H1 (cell line): ENCODE measurements at regions not wholly inside any gene's neighbourhood (a gene's known extent, or its start where the extent isn't known, plus 50 kb on each side); places are given as distances from the start of the nearest gene placed in this dataset.

Experiments used
- CTCF ChIA-PET: fragments of 300-600 bp; sonication (Branson Sonifier 250); formaldehyde crosslinking; loops from one replicate; lab custom pipeline; 2021; ENCODE audit not compliant: partially characterized antibody; lab: Charles Lee
- POLR2A ChIA-PET: fragments of 300-600 bp; sonication (Branson Sonifier 250); formaldehyde crosslinking; loops from one replicate; lab custom pipeline; 2021; ENCODE audit warnings: inconsistent platforms; ENCODE audit not compliant: partially characterized antibody; lab: Charles Lee
- DNase-seq, 2 experiments: peaks; one replicate each; pipeline versions ENCODE4 v3.0.0 to v3.0.0-alpha.2; 2010 to 2022; ENCODE audit warnings: low spot score in 2 of 2, low read depth in 1 of 2, mixed read lengths in 1 of 2
- FAIRE-seq: peaks from 2 replicates; lab custom pipeline; 2011; peaks lifted over from hg19 to GRCh38; lab: Jason Lieb, UNC
- H2AFZ ChIP-seq: 2 replicates; pipeline ENCODE4 v1.8.1; 2012; ENCODE audit warnings: low read length, inconsistent platforms
- H2AK5ac ChIP-seq: 2 replicates; pipeline ENCODE4 v1.6.1; 2013; ENCODE audit warnings: low read depth, low read length
- H2BK120ac ChIP-seq: replicated peaks from 2 replicates; pipeline ENCODE3; 2013; ENCODE audit warnings: low read depth, low read length, inconsistent platforms
- H2BK12ac ChIP-seq: 2 replicates; pipeline ENCODE4 v1.6.1; 2013; ENCODE audit warnings: low read depth, low read length
- H2BK15ac ChIP-seq: 2 replicates; pipeline ENCODE4 v1.6.1; 2013; ENCODE audit warnings: low read length
- H2BK20ac ChIP-seq: 2 replicates; pipeline ENCODE4 v1.6.1; 2013; ENCODE audit warnings: low read length
- H2BK5ac ChIP-seq: 2 replicates; pipeline ENCODE4 v1.6.1; 2013; ENCODE audit warnings: low read depth, low read length
- H3K14ac ChIP-seq: 2 replicates; pipeline ENCODE4 v1.6.1; 2013; ENCODE audit warnings: inconsistent platforms; ENCODE audit not compliant: insufficient read length
- H3K18ac ChIP-seq: 2 replicates; pipeline ENCODE4 v1.6.1; 2013; ENCODE audit warnings: low read length; ENCODE audit errors: extremely low read depth
- H3K23ac ChIP-seq: 2 replicates; pipeline ENCODE4 v1.6.1; 2013; ENCODE audit warnings: inconsistent platforms; ENCODE audit not compliant: insufficient read length
- H3K23me2 ChIP-seq: 2 replicates; pipeline ENCODE4 v1.6.1; 2013; ENCODE audit warnings: low read depth, low read length
- H3K27ac ChIP-seq: 2 replicates; pipeline ENCODE4 v1.6.1; 2011; ENCODE audit warnings: low read depth, low read length, inconsistent platforms
- H3K27me3 ChIP-seq, 4 experiments: replicated peaks in 1 of 4; 1 replicate in 1 of 4; 2 replicates in 3 of 4; pipeline versions ENCODE4 v1.6.1 to v1.8.1; 2011 to 2013; ENCODE audit warnings: low read length in 3 of 4, mild to moderate bottlenecking in 3 of 4, inconsistent platforms in 2 of 4, mixed read lengths in 2 of 4, moderate library complexity in 1 of 4; ENCODE audit not compliant: control insufficient read depth in 3 of 4, insufficient read depth in 3 of 4; ENCODE audit errors: extremely low read depth in 1 of 4
- H3K36me3 ChIP-seq, 4 experiments: 2 replicates each; pipeline versions ENCODE4 v1.6.1 to v1.8.1; 2011 to 2013; ENCODE audit warnings: mild to moderate bottlenecking in 4 of 4, low read length in 3 of 4, moderate library complexity in 2 of 4, control low read depth in 1 of 4, inconsistent platforms in 1 of 4; ENCODE audit not compliant: insufficient read depth in 4 of 4, control insufficient read depth in 2 of 4
- H3K4ac ChIP-seq: replicated peaks from 2 replicates; pipeline ENCODE3; 2013; ENCODE audit warnings: low read length, low read depth, mixed read lengths, inconsistent platforms; ENCODE audit not compliant: insufficient read length
- H3K4me1 ChIP-seq, 4 experiments: replicated peaks in 1 of 4; 1 replicate in 1 of 4; 2 replicates in 3 of 4; pipeline versions ENCODE4 v1.6.1 to v1.8.1; 2011 to 2013; ENCODE audit warnings: low read length in 3 of 4, inconsistent platforms in 2 of 4, mixed read lengths in 1 of 4; ENCODE audit not compliant: insufficient read depth in 4 of 4, control insufficient read depth in 3 of 4
- H3K4me2 ChIP-seq, 2 experiments: 2 replicates each; pipeline versions ENCODE4 v1.6.1 to v1.8.1; 2011 to 2013; ENCODE audit warnings: low read depth in 2 of 2, low read length in 2 of 2, control low read depth in 1 of 2, inconsistent platforms in 1 of 2, mild to moderate bottlenecking in 1 of 2; ENCODE audit not compliant: insufficient read depth in 1 of 2
- H3K4me3 ChIP-seq, 4 experiments: fragments of 200-600, 300-600 bp in 1 of 4; sonication (generic), shearing (Covaris generic), sonication (Bioruptor Twin) in 1 of 4; 2 replicates each; pipeline versions ENCODE4 v1.5.1 to v1.8.1; 2011 to 2016; ENCODE audit warnings: low read length in 4 of 4, low read depth in 3 of 4, control low read depth in 2 of 4, inconsistent platforms in 2 of 4, mild to moderate bottlenecking in 2 of 4, mixed read lengths in 1 of 4, moderate library complexity in 1 of 4; ENCODE audit not compliant: insufficient read depth in 2 of 4; ENCODE audit errors: extremely low read depth in 1 of 4
- H3K56ac ChIP-seq: replicated peaks from 2 replicates; pipeline ENCODE3; 2013; ENCODE audit warnings: low read depth, mild to moderate bottlenecking, mixed read lengths, low read length, inconsistent platforms; ENCODE audit not compliant: insufficient read length
- H3K79me1 ChIP-seq: 2 replicates; pipeline ENCODE4 v1.6.1; 2013; ENCODE audit warnings: low read depth, low read length, control low read depth
- H3K79me2 ChIP-seq, 2 experiments: 2 replicates each; pipeline versions ENCODE4 v1.6.1 to v1.8.1; 2012 to 2013; ENCODE audit warnings: low read length in 2 of 2, mild to moderate bottlenecking in 2 of 2, inconsistent platforms in 1 of 2; ENCODE audit not compliant: insufficient read depth in 2 of 2, control insufficient read depth in 1 of 2
- H3K9ac ChIP-seq, 4 experiments: replicated peaks in 1 of 4; 1 replicate in 1 of 4; 2 replicates in 3 of 4; pipeline versions ENCODE4 v1.6.1 to v1.8.1; 2011 to 2013; ENCODE audit warnings: low read depth in 3 of 4, low read length in 3 of 4, control low read depth in 2 of 4, mild to moderate bottlenecking in 2 of 4, moderate library complexity in 2 of 4, inconsistent platforms in 1 of 4; ENCODE audit errors: extremely low read depth in 1 of 4
- H3K9me3 ChIP-seq, 2 experiments: 2 replicates each; pipeline versions ENCODE4 v1.6.1 to v1.8.1; 2012 to 2013; ENCODE audit warnings: mild to moderate bottlenecking in 2 of 2, moderate library complexity in 2 of 2, control low read depth in 1 of 2, inconsistent platforms in 1 of 2, low read depth in 1 of 2, low read length in 1 of 2, mixed read lengths in 1 of 2; ENCODE audit not compliant: insufficient read depth in 2 of 2
- H4K20me1 ChIP-seq, 2 experiments: replicated peaks in 1 of 2; 2 replicates each; pipeline versions ENCODE3 to v1.8.1; 2011 to 2013; ENCODE audit warnings: inconsistent platforms in 2 of 2, low read length in 2 of 2, mild to moderate bottlenecking in 1 of 2; ENCODE audit not compliant: insufficient read depth in 2 of 2, control insufficient read depth in 1 of 2
- H4K5ac ChIP-seq: 2 replicates; pipeline ENCODE4 v1.6.1; 2013; ENCODE audit warnings: low read length, low read depth, mixed read lengths, inconsistent platforms; ENCODE audit not compliant: insufficient read length
- H4K8ac ChIP-seq: 2 replicates; pipeline ENCODE4 v1.8.0; 2013; ENCODE audit warnings: mild to moderate bottlenecking, moderate library complexity, low read length, inconsistent platforms; ENCODE audit not compliant: insufficient read depth; ENCODE audit errors: extremely low read depth
- H4K91ac ChIP-seq: replicated peaks from 2 replicates; pipeline ENCODE3; 2013; ENCODE audit warnings: low read length, mixed read lengths, inconsistent platforms; ENCODE audit not compliant: insufficient read length
- CHD2 ChIP-seq: IDR thresholded peaks from 2 replicates; pipeline ENCODE4 v1.6.1; 2012; ENCODE audit warnings: low read length, improper control_type of control experiment
- EZH2 ChIP-seq: fragments of 200-600 bp; sonication (generic); IDR thresholded peaks from 2 replicates; pipeline ENCODE4 v1.7.1; 2012; ENCODE audit warnings: low read depth, mild to moderate bottlenecking, moderate library complexity, low read length, inconsistent platforms; ENCODE audit not compliant: severe bottlenecking
- RAD21 ChIP-seq, 2 experiments: IDR thresholded peaks in 1 of 2; conservative IDR thresholded peaks in 1 of 2; 2 replicates each; pipeline ENCODE4 v1.6.1; 2011; ENCODE audit warnings: low read depth in 2 of 2, low read length in 2 of 2, improper control_type of control experiment in 1 of 2, inconsistent platforms in 1 of 2, mild to moderate bottlenecking in 1 of 2, moderate library complexity in 1 of 2
- whole genome bisulfite sequencing, 2 experiments: shearing (Covaris generic) in 1 of 2; methylation state at CpG; one replicate each; pipeline versions ENCODE4 v1.1.6 to v1.1.7; 2013 to 2015; ENCODE audit warnings: low lambda C conversion rate in 2 of 2, mixed read lengths in 2 of 2, inconsistent platforms in 1 of 2, low coverage in 1 of 2, missing lambda C conversion rate in 1 of 2; ENCODE audit not compliant: insufficient replicate concordance in 2 of 2, insufficient coverage in 1 of 2, insufficient read length in 1 of 2; ENCODE audit errors: extremely low coverage in 1 of 2, missing lambda C conversion rate in 1 of 2; 5-methylcytosine and 5-hydroxymethylcytosine counted together

GRCh38 chr7:18257711-18258110 lies 230.1 kb upstream of the PRPS1L1 start:
- H3K79me2 ChIP-seq: no peaks in the 10 kb centered on the region
- ChIA-PET CTCF (interaction anchor here (0.7 to 6.6 kb wide), 3 partner anchors 11 to 977 kb away, joined by 3 to 43 read pairs (median 3); no protein-coding TSS in a partner anchor), POLR2A (no interaction called here)
- no peak overlapping the region for H2AK5ac ChIP-seq
- H3K56ac ChIP-seq: no peak overlapping the region
- H4K91ac ChIP-seq: no peak overlapping the region
- H3K27me3 ChIP-seq: no peaks in the 10 kb centered on the region
- no peak overlapping the region for H2BK5ac ChIP-seq
- no peak overlapping the region for H3K4me2 ChIP-seq
- 78% methylated on average over 2 of the region's 2 CpGs; no CpG with 5 or more reads in 1 of the 2 experiments for WGBS, 2 experiments
- H3K4ac ChIP-seq: no peak overlapping the region
- FAIRE-seq: no peak
- no peak overlapping the region for H3K14ac ChIP-seq
- no peak overlapping the region for H2BK120ac ChIP-seq
- H4K5ac ChIP-seq: no peak overlapping the region
- no peak overlapping the region for H3K18ac ChIP-seq
- no peak overlapping the region for H2BK12ac ChIP-seq
- no peaks in the 10 kb centered on the region for H3K23me2 ChIP-seq
- H4K20me1 ChIP-seq: no peaks in the 10 kb centered on the region
- H2AFZ ChIP-seq: no peak overlapping the region
- no peak overlapping the region for H2BK15ac ChIP-seq
- H3K9ac ChIP-seq: no peak overlapping the region
- H4K8ac ChIP-seq: no peak overlapping the region
- H3K9me3 ChIP-seq: peaks cover 3 to 4% of the 10 kb centered on the region in 2 experiments; a peak in 2 of 4 replicates
- no peak overlapping the region for H2BK20ac ChIP-seq
- H3K27ac ChIP-seq: no peak overlapping the region
- DNase-seq: no peak
- H3K4me3 ChIP-seq: no peak overlapping the region
- no peaks in the 10 kb centered on the region for H3K79me1 ChIP-seq
- H3K36me3 ChIP-seq: no peaks in the 10 kb centered on the region
- H3K4me1 ChIP-seq: no peaks in the 10 kb centered on the region
- no peak overlapping the region for H3K23ac ChIP-seq
- TF ChIP-seq CHD2 (no peak), RAD21 (IDR thresholded peaks at IDR 0.05 in 1 of 2, conservative IDR thresholded peaks at IDR 0.05 in 1 of 2; ENCODE audit: low read depth in 2 of 2, low read length in 2 of 2) (no peak), EZH2 (no peak)
